ENCODE measurements at regions not wholly inside any gene's neighbourhood (a gene's known extent, or its start where the extent isn't known, plus 50 kb on each side); places are given as distances from the start of the nearest gene placed in this dataset.

DNA sequence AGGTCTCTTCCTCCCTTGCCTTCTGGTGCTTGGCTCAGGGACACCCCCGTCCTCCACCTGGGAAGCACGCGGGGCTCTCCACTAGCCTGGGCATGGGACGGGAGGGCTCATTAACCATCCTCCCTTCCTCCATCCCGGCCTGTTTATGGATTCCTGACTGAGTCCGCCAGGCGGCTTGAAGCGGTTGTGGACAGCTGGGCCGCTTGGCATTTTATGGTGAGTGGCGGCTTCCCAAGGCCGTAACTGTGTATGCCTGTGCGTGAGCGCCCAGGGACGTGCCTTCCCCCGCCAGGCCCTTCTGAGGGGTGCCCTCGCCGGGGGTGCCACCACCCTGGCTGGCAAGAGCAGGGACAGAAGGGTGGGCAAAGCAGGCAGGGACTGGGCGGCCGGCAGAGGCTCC, 202.8 kb downstream of the URI1 start:
- H3K79me2 ChIP-seq (ENCODE audit: insufficient read depth) = no peaks in the 10 kb centered on the region
- no peak overlapping the region for H2AFZ ChIP-seq (ENCODE audit: low read depth)
- CTCF ChIA-PET = interaction anchor here (1.2 kb wide), 1 partner anchor 59 kb away, joined by 3 read pairs; no protein-coding TSS in a partner anchor
- WGBS (ENCODE audit: low lambda C conversion rate) = 63% methylated on average over 18 of the region's 19 CpGs
- no peak for TF ChIP-seq NRF1 (IDR thresholded peaks at IDR 0.05; ENCODE audit: low read depth, low read length)
- no peak for TF ChIP-seq CTCF (IDR thresholded peaks at IDR 0.05)
- TF ChIP-seq, protein P1, sequence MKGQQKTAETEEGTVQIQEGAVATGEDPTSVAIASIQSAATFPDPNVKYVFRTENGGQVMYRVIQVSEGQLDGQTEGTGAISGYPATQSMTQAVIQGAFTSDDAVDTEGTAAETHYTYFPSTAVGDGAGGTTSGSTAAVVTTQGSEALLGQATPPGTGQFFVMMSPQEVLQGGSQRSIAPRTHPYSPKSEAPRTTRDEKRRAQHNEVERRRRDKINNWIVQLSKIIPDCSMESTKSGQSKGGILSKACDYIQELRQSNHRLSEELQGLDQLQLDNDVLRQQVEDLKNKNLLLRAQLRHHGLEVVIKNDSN (IDR thresholded peaks at IDR 0.05; ENCODE audit: borderline replicate concordance, low read depth) = no peak
- TF ChIP-seq MEF2A (IDR thresholded peaks at IDR 0.05; ENCODE audit: borderline replicate concordance, low read depth) = no peak
- TF ChIP-seq EZH2phosphoT487 (IDR thresholded peaks at IDR 0.05; ENCODE audit: borderline replicate concordance, low read depth) = no peak
- TF ChIP-seq TCF12 (IDR thresholded peaks at IDR 0.05) = no peak
- TF ChIP-seq CHD2 (IDR thresholded peaks at IDR 0.05; ENCODE audit: low read length, partially characterized antibody) = no peak
- no peaks in the 10 kb centered on the region; a peak in 1 of 4 replicates for H3K4me1 ChIP-seq (ENCODE audit: control insufficient read depth in 1 of 2, insufficient read depth in 2 of 2, low read depth in 1 of 2, low read length in 1 of 2)
- H3K4me3 ChIP-seq (ENCODE audit: low read depth in 2 of 2, low read length in 1 of 2) = no peak overlapping the region
- H4K20me1 ChIP-seq (ENCODE audit: insufficient read depth) = no peaks in the 10 kb centered on the region
- DNase-seq = no peak
- no peaks in the 10 kb centered on the region for H3K9me3 ChIP-seq
- no peaks in the 10 kb centered on the region for H3K9me2 ChIP-seq
- no peak overlapping the region for H3K4me2 ChIP-seq
- no peaks in the 10 kb centered on the region for H3K27me3 ChIP-seq (ENCODE audit: insufficient read depth)
- POLR2A ChIA-PET = no interaction called here
- no peaks in the 10 kb centered on the region for H3K36me3 ChIP-seq (replicated peaks in 1 of 2; ENCODE audit: control insufficient read depth in 1 of 2, insufficient read depth in 2 of 2, low read length in 1 of 2)
- H3K27ac ChIP-seq (ENCODE audit: low read depth in 2 of 2, low read length in 1 of 2) = no peak overlapping the region
- no peaks in the 10 kb centered on the region for H3F3A ChIP-seq (replicated peaks; ENCODE audit: insufficient read depth)
- H3K9ac ChIP-seq = no peak overlapping the region

- TF ChIP-seq TCF12 (IDR thresholded peaks at IDR 0.05) (no peak), MAX (IDR thresholded peaks at IDR 0.05; ENCODE audit: low read depth) (no peak), ELF1 (IDR thresholded peaks at IDR 0.05) (no peak), CHD2 (IDR thresholded peaks at IDR 0.05; ENCODE audit: low read length, partially characterized antibody) (no peak)
- Histone ChIP-seq H3K9ac (no peak overlapping the region), H2AFZ (ENCODE audit: low read depth) (no peak overlapping the region), H3K36me3 (replicated peaks in 1 of 2; ENCODE audit: control insufficient read depth in 1 of 2, insufficient read depth in 2 of 2, low read length in 1 of 2) (no peaks in the 10 kb centered on the region), H3K4me3 (ENCODE audit: low read depth in 2 of 2, low read length in 1 of 2) (no peak overlapping the region), H3K9me3 (no peaks in the 10 kb centered on the region), H4K20me1 (ENCODE audit: insufficient read depth) (no peaks in the 10 kb centered on the region), H3K27me3 (ENCODE audit: insufficient read depth) (no peaks in the 10 kb centered on the region), H3K27ac (ENCODE audit: low read depth in 2 of 2, low read length in 1 of 2) (no peak overlapping the region), H3K4me1 (ENCODE audit: control insufficient read depth in 1 of 2, insufficient read depth in 2 of 2, low read depth in 1 of 2, low read length in 1 of 2) (peaks cover 0 to 4% of the 10 kb centered on the region in 2 experiments; a peak in 1 of 4 replicates), H3K4me2 (no peak overlapping the region), H3K9me2 (no peaks in the 10 kb centered on the region), H3F3A (replicated peaks; ENCODE audit: insufficient read depth) (no peaks in the 10 kb centered on the region), H3K79me2 (ENCODE audit: insufficient read depth) (no peaks in the 10 kb centered on the region)
- WGBS (ENCODE audit: low lambda C conversion rate) = 42% methylated on average over 6 of the region's 8 CpGs
- DNase-seq = no peak
- CTCF ChIA-PET = no interaction called here
- POLR2A ChIA-PET = no interaction called here
These were observed 203.4 kb downstream of the URI1 start for GRCh38 chr19:30145467-30145866.

DNA sequence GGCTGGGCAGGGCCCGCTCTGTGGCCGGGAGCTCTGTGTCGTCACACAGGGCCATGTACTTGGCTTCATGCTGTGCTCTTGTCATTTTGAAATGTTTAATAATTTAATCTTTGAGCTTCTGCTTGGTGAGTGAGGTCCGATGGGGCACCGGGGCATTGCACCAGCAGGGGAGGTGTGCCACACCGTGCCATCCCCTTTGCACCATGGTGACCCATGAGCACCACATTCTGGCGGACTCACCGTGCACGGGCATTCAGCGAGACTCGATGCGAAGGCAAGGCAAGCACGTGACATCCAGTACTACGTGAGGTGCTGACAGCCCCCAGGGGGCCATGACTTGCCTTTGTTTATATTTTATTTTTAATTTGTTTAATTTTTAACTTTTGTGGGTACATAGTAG, 204.3 kb downstream of the URI1 start:
- Histone ChIP-seq H3K9me2 (no peaks in the 10 kb centered on the region), H3K9ac (no peak overlapping the region), H3K79me2 (ENCODE audit: insufficient read depth) (no peaks in the 10 kb centered on the region), H3K27me3 (ENCODE audit: insufficient read depth) (no peaks in the 10 kb centered on the region), H3K4me2 (no peak overlapping the region), H2AFZ (ENCODE audit: low read depth) (no peak overlapping the region), H4K20me1 (ENCODE audit: insufficient read depth) (no peaks in the 10 kb centered on the region), H3F3A (replicated peaks; ENCODE audit: insufficient read depth) (no peaks in the 10 kb centered on the region), H3K36me3 (replicated peaks in 1 of 2; ENCODE audit: control insufficient read depth in 1 of 2, insufficient read depth in 2 of 2, low read length in 1 of 2) (no peaks in the 10 kb centered on the region), H3K9me3 (no peaks in the 10 kb centered on the region), H3K27ac (ENCODE audit: low read depth in 2 of 2, low read length in 1 of 2) (no peak overlapping the region), H3K4me1 (ENCODE audit: control insufficient read depth in 1 of 2, insufficient read depth in 2 of 2, low read depth in 1 of 2, low read length in 1 of 2) (peaks cover 0 to 10% of the 10 kb centered on the region in 2 experiments; a peak in 1 of 4 replicates), H3K4me3 (ENCODE audit: low read depth in 2 of 2, low read length in 1 of 2) (no peak overlapping the region)
- CTCF ChIA-PET = interaction anchor here (0.6 kb wide), 1 partner anchor 38 kb away, joined by 3 read pairs; no protein-coding TSS in a partner anchor
- POLR2A ChIA-PET = no interaction called here
- WGBS (ENCODE audit: low lambda C conversion rate) = 63% methylated on average over 14 of the region's 14 CpGs
- no peak for DNase-seq
- no peak for TF ChIP-seq EP300 (IDR thresholded peaks at IDR 0.05; ENCODE audit: borderline replicate concordance in 1 of 2, low read depth in 1 of 2, low read length in 1 of 2)
- no peak for TF ChIP-seq NFIC (IDR thresholded peaks at IDR 0.05; ENCODE audit: borderline replicate concordance)
- no peak for TF ChIP-seq FOXJ3 (CRISPR knock-in tag; IDR thresholded peaks at IDR 0.05)
- TF ChIP-seq, protein P1 (IDR thresholded peaks at IDR 0.05; ENCODE audit: borderline replicate concordance, low read depth) = no peak
- TF ChIP-seq RCOR1 (IDR thresholded peaks at IDR 0.05; ENCODE audit: low read length) = no peak
- TF ChIP-seq GATA2 (CRISPR knock-in tag; IDR thresholded peaks at IDR 0.05) = no peak
- TF ChIP-seq USF2 (IDR thresholded peaks at IDR 0.05; ENCODE audit: borderline replicate concordance, low read depth, low read length) = no peak

All from SK-N-SH (cell line).